SU-DHL-6 (cell line): ENCODE measurements at regions not wholly inside any gene's neighbourhood (a gene's known extent, or its start where the extent isn't known, plus 50 kb on each side); places are given as distances from the start of the nearest gene placed in this dataset.

ENCODE experiments used
- H2AFZ ChIP-seq: fragments of 200-600 bp; sonication (generic); 2 replicates; pipeline ENCODE4 v1.6.1; 2014; ENCODE audit warnings: low read depth, mild to moderate bottlenecking, moderate library complexity, mixed read lengths, antibody characterized with exemption, low read length; ENCODE audit not compliant: severe bottlenecking
- H3F3A ChIP-seq: fragments of 200-600 bp; shearing (Covaris generic); 2 replicates; pipeline ENCODE4 v1.6.0; 2016; ENCODE audit warnings: antibody characterized with exemption, mild to moderate bottlenecking; ENCODE audit not compliant: insufficient read depth
- H3K27ac ChIP-seq: fragments of 200-600 bp; sonication (generic); 2 replicates; pipeline ENCODE4 v1.5.1; 2016; ENCODE audit warnings: low read depth, mild to moderate bottlenecking, low read length, moderate library complexity, mixed read lengths
- H3K27me3 ChIP-seq: fragments of 200-600 bp; sonication (generic), shearing (Covaris generic); 2 replicates; pipeline ENCODE4 v1.6.0; 2014; ENCODE audit warnings: mild to moderate bottlenecking, low read length
- H3K36me3 ChIP-seq: fragments of 200-600 bp; sonication (generic); 2 replicates; pipeline ENCODE4 v1.6.1; 2014; ENCODE audit warnings: mild to moderate bottlenecking, low read length, mixed read lengths
- H3K4me2 ChIP-seq: fragments of 300-600, 200-600 bp; shearing (Covaris generic), sonication (generic); 2 replicates; pipeline ENCODE4 v1.6.0; 2014; ENCODE audit warnings: low read length, low read depth, mild to moderate bottlenecking; ENCODE audit not compliant: poor library complexity, severe bottlenecking
- H3K4me3 ChIP-seq: fragments of 200-600 bp; sonication (generic); 2 replicates; pipeline ENCODE4 v1.5.1; 2014; ENCODE audit warnings: antibody characterized with exemption, low read length, mild to moderate bottlenecking, mixed read lengths; ENCODE audit not compliant: insufficient read depth, poor library complexity, severe bottlenecking
- H3K79me2 ChIP-seq: fragments of 200-600 bp; sonication (generic); 2 replicates; pipeline ENCODE4 v1.6.1; 2014; ENCODE audit warnings: mild to moderate bottlenecking, low read length, moderate library complexity; ENCODE audit not compliant: insufficient read depth
- H3K9ac ChIP-seq: fragments of 200-600 bp; sonication (generic); 2 replicates; pipeline ENCODE4 v1.7.0; 2014; ENCODE audit warnings: mild to moderate bottlenecking, low read length
- H3K9me2 ChIP-seq: fragments of 200-600 bp; sonication (generic); replicated peaks from 2 replicates; pipeline ENCODE4 v1.6.1; 2014; ENCODE audit warnings: low read length; ENCODE audit not compliant: insufficient read depth
- H3K9me3 ChIP-seq: fragments of 200-600 bp; sonication (generic); 2 replicates; pipeline ENCODE4 v1.6.1; 2014; ENCODE audit warnings: low read length, mixed read lengths; ENCODE audit not compliant: insufficient read depth
- H4K20me1 ChIP-seq: fragments of 200-600 bp; sonication (generic); 2 replicates; pipeline ENCODE4 v1.6.1; 2014; ENCODE audit warnings: low read depth, mild to moderate bottlenecking, antibody characterized with exemption, low read length, moderate library complexity, mixed read lengths
- CTCF ChIP-seq: fragments of 200-600 bp; sonication (generic); IDR thresholded peaks from one replicate; pipeline ENCODE4 v1.5.1; 2017; ENCODE audit warnings: antibody characterized with exemption, mild to moderate bottlenecking, low read length, moderate library complexity; ENCODE audit not compliant: insufficient read depth, poor library complexity, severe bottlenecking
- EZH2phosphoT487 ChIP-seq: fragments of 200-600 bp; sonication (generic), shearing (Covaris generic); conservative IDR thresholded peaks from 2 replicates; pipeline ENCODE4 v1.6.1; 2018; ENCODE audit warnings: mild to moderate bottlenecking, antibody characterized with exemption, low read length, moderate library complexity, mixed read lengths

GRCh38 chr10:36725581-36726520 is 399.5 kb upstream of the ANKRD30A start:
- H2AFZ ChIP-seq: no peak overlapping the region
- H3F3A ChIP-seq: no peaks in the 10 kb centered on the region
- H3K27me3 ChIP-seq: no peaks in the 10 kb centered on the region
- H3K9me2 ChIP-seq: no peaks in the 10 kb centered on the region
- no peak overlapping the region for H3K4me2 ChIP-seq
- TF ChIP-seq EZH2phosphoT487 (no peak), CTCF (no peak)
- no peak overlapping the region for H3K4me3 ChIP-seq
- H3K36me3 ChIP-seq: no peaks in the 10 kb centered on the region
- no peaks in the 10 kb centered on the region for H3K9me3 ChIP-seq
- no peak overlapping the region for H3K27ac ChIP-seq
- H4K20me1 ChIP-seq: no peaks in the 10 kb centered on the region
- no peaks in the 10 kb centered on the region for H3K79me2 ChIP-seq
- H3K9ac ChIP-seq: no peak overlapping the region

GRCh38 chr10:36722777-36723176 is 402.6 kb upstream of the ANKRD30A start:
- Histone ChIP-seq H3K4me3 (no peak overlapping the region), H3K9me3 (no peaks in the 10 kb centered on the region), H2AFZ (no peak overlapping the region), H3F3A (no peaks in the 10 kb centered on the region), H3K9ac (no peak overlapping the region), H3K4me2 (no peak overlapping the region), H3K27me3 (no peaks in the 10 kb centered on the region), H3K79me2 (no peaks in the 10 kb centered on the region), H3K9me2 (no peaks in the 10 kb centered on the region), H3K27ac (no peak overlapping the region), H3K36me3 (no peaks in the 10 kb centered on the region), H4K20me1 (no peaks in the 10 kb centered on the region)
- no peak for TF ChIP-seq EZH2phosphoT487
- no peak for TF ChIP-seq CTCF

GRCh38 chr10:36721871-36722270 is 403.5 kb upstream of the ANKRD30A start:
- Histone ChIP-seq H3F3A (no peaks in the 10 kb centered on the region), H3K4me3 (no peak overlapping the region), H4K20me1 (no peaks in the 10 kb centered on the region), H3K36me3 (no peaks in the 10 kb centered on the region), H3K27me3 (no peaks in the 10 kb centered on the region), H3K4me2 (no peak overlapping the region), H3K9ac (no peak overlapping the region), H3K9me2 (no peaks in the 10 kb centered on the region), H3K27ac (no peak overlapping the region), H3K9me3 (no peaks in the 10 kb centered on the region), H2AFZ (no peak overlapping the region), H3K79me2 (no peaks in the 10 kb centered on the region)
- TF ChIP-seq EZH2phosphoT487 (no peak), CTCF (no peak)
